DOHH2 (cell line): ENCODE measurements at regions not wholly inside any gene's neighbourhood (a gene's known extent, or its start where the extent isn't known, plus 50 kb on each side); places are given as distances from the start of the nearest gene placed in this dataset.

Source experiments
- H3F3A ChIP-seq: fragments of 200-600 bp; sonication (generic), shearing (Covaris generic); 2 replicates; pipeline ENCODE4 v1.6.0; 2016; ENCODE audit warnings: antibody characterized with exemption, mild to moderate bottlenecking; ENCODE audit not compliant: control insufficient read depth, insufficient read depth
- H3K27ac ChIP-seq: fragments of 200-600 bp; sonication (generic); 2 replicates; pipeline ENCODE4 v1.5.1; 2014; ENCODE audit warnings: low read depth, mild to moderate bottlenecking, low read length, moderate library complexity
- H3K27me3 ChIP-seq: fragments of 200-600 bp; sonication (generic); 2 replicates; pipeline ENCODE4 v1.6.1; 2014; ENCODE audit warnings: mild to moderate bottlenecking, low read length, mixed read lengths; ENCODE audit not compliant: control insufficient read depth
- H3K36me3 ChIP-seq: fragments of 200-600 bp; sonication (generic); 2 replicates; pipeline ENCODE4 v1.6.1; 2014; ENCODE audit warnings: mild to moderate bottlenecking, low read length, moderate library complexity, mixed read lengths; ENCODE audit not compliant: control insufficient read depth
- H3K4me1 ChIP-seq: fragments of 200-600 bp; sonication (generic); 2 replicates; pipeline ENCODE4 v1.6.1; 2014; ENCODE audit warnings: mild to moderate bottlenecking, low read length, mixed read lengths; ENCODE audit not compliant: control insufficient read depth
- H3K4me2 ChIP-seq: fragments of 200-600 bp; sonication (generic); 2 replicates; pipeline ENCODE4 v1.6.0; 2014; ENCODE audit warnings: mild to moderate bottlenecking, low read length, moderate library complexity
- H3K4me3 ChIP-seq: fragments of 200-600 bp; sonication (generic); 2 replicates; pipeline ENCODE4 v1.5.1; 2014; ENCODE audit warnings: mild to moderate bottlenecking, low read length, mixed read lengths
- H3K79me2 ChIP-seq: fragments of 200-600 bp; sonication (generic); 2 replicates; pipeline ENCODE4 v1.6.1; 2014; ENCODE audit warnings: mild to moderate bottlenecking, low read length, mixed read lengths; ENCODE audit not compliant: control insufficient read depth
- H3K9me2 ChIP-seq: fragments of 200-600 bp; sonication (generic); replicated peaks from 2 replicates; pipeline ENCODE4 v1.6.1; 2014; ENCODE audit warnings: mild to moderate bottlenecking, low read length, mixed read lengths; ENCODE audit not compliant: control insufficient read depth
- H3K9me3 ChIP-seq: fragments of 200-600 bp; sonication (generic); 2 replicates; pipeline ENCODE4 v1.6.1; 2014; ENCODE audit warnings: antibody characterized with exemption, low read length, mixed read lengths; ENCODE audit not compliant: control insufficient read depth, insufficient read depth
- H4K20me1 ChIP-seq: fragments of 200-600 bp; sonication (generic); 2 replicates; pipeline ENCODE4 v1.6.0; 2014; ENCODE audit warnings: low read depth, mild to moderate bottlenecking, antibody characterized with exemption, low read length, moderate library complexity; ENCODE audit not compliant: control insufficient read depth, insufficient read depth
- EZH2phosphoT487 ChIP-seq: fragments of 200-600 bp; sonication (generic); IDR thresholded peaks from 2 replicates; pipeline ENCODE4 v1.6.1; 2017; ENCODE audit warnings: borderline replicate concordance, mild to moderate bottlenecking, antibody characterized with exemption, low read length, moderate library complexity, mixed read lengths
- TF ChIP-seq, protein P1 (sequence below): fragments of 200-600 bp; sonication (generic); IDR thresholded peaks from one replicate; pipeline ENCODE4 v1.5.1; 2014; ENCODE audit warnings: antibody characterized with exemption, mild to moderate bottlenecking, low read depth, low read length; ENCODE audit not compliant: poor library complexity, severe bottlenecking

DNA sequence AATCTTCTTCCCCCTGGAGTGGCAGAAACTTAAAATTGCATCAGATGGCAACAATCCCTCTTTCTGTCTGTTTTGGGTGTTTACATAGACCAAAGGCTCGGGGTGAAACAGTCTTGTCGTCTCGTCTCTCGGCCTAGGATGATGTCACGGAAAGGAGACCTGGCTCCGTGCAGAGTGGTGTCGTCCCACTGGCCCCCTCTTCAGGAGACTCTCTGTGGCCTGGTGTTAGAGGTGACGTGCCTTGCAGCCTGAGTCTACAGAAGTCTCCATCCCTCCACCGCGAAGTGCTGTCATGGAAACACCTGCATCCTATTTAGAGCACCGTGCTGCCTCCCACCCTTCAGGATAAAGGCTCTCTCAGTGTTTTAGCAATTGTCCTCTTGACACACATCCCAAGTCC lies 409.7 kb downstream of the IRX1 start:
- H3K9me2 ChIP-seq, result no peaks in the 10 kb centered on the region
- no peak overlapping the region for H3K4me3 ChIP-seq
- no peak overlapping the region for H3K27ac ChIP-seq
- H4K20me1 ChIP-seq, result no peaks in the 10 kb centered on the region
- no peaks in the 10 kb centered on the region for H3K36me3 ChIP-seq
- H3K27me3 ChIP-seq, result no peaks in the 10 kb centered on the region
- H3K4me1 ChIP-seq, result no peaks in the 10 kb centered on the region
- TF ChIP-seq EZH2phosphoT487, result no peak
- TF ChIP-seq, protein P1, sequence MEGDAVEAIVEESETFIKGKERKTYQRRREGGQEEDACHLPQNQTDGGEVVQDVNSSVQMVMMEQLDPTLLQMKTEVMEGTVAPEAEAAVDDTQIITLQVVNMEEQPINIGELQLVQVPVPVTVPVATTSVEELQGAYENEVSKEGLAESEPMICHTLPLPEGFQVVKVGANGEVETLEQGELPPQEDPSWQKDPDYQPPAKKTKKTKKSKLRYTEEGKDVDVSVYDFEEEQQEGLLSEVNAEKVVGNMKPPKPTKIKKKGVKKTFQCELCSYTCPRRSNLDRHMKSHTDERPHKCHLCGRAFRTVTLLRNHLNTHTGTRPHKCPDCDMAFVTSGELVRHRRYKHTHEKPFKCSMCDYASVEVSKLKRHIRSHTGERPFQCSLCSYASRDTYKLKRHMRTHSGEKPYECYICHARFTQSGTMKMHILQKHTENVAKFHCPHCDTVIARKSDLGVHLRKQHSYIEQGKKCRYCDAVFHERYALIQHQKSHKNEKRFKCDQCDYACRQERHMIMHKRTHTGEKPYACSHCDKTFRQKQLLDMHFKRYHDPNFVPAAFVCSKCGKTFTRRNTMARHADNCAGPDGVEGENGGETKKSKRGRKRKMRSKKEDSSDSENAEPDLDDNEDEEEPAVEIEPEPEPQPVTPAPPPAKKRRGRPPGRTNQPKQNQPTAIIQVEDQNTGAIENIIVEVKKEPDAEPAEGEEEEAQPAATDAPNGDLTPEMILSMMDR, result no peak
- peaks cover 17% of the 10 kb centered on the region for H3K9me3 ChIP-seq
- H3K79me2 ChIP-seq, result no peaks in the 10 kb centered on the region
- no peak overlapping the region for H3K4me2 ChIP-seq
- no peaks in the 10 kb centered on the region for H3F3A ChIP-seq

DNA sequence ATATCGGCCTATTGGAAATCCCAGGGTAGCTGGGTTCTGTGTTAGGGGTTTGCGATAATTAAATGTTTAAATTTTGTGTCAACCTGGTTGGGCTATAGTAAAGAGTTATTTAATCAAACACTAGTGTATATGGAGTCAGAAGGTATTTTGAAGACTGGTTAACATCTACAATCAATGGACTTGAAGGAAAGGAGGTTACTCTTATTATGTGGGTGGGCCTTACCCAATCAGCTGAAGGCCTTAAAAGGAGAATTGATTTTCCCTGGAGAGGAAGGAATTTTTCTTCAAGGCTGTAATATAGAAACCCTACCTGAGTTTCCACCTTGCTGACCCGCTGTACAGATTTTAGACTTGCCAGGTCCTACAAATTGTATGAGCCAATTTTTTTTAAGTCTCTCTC lies 411.4 kb downstream of the IRX1 start:
- Histone ChIP-seq H3K4me3 (no peak overlapping the region), H3K27ac (no peak overlapping the region), H3F3A (no peaks in the 10 kb centered on the region), H3K79me2 (no peaks in the 10 kb centered on the region), H4K20me1 (no peaks in the 10 kb centered on the region), H3K9me2 (no peaks in the 10 kb centered on the region), H3K36me3 (no peaks in the 10 kb centered on the region), H3K9me3 (peaks cover 12% of the 10 kb centered on the region), H3K27me3 (no peaks in the 10 kb centered on the region), H3K4me1 (no peaks in the 10 kb centered on the region), H3K4me2 (no peak overlapping the region)
- TF ChIP-seq, protein P1, result no peak
- TF ChIP-seq EZH2phosphoT487, result no peak

DNA sequence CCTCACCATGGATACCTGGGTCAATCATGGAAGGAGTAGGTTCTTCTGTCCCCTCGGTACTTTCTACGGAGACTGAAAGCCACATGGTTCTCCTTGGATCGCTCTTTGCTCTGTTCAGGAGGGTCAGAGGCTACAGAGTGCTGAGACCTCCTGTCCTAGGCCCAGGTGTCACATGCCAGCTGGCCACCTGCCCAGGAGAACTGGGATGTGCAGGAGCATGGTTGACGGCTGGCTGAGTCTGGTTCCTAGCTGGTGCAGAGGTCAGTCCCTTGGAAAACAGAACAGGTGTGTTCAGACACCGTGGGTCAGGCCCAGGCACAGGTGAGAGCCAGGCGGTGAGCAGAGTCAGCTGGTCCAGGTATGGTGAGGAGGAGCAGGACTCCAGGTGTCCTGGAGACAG lies 416.3 kb downstream of the IRX1 start:
- Histone ChIP-seq H3K79me2 (no peaks in the 10 kb centered on the region), H4K20me1 (no peaks in the 10 kb centered on the region), H3K9me3 (peaks cover 2% of the 10 kb centered on the region; the same call in 1 of the 2 replicates), H3K4me3 (no peak overlapping the region), H3K27ac (no peak overlapping the region), H3K36me3 (no peaks in the 10 kb centered on the region), H3K9me2 (no peaks in the 10 kb centered on the region), H3F3A (no peaks in the 10 kb centered on the region), H3K4me1 (no peaks in the 10 kb centered on the region), H3K4me2 (no peak overlapping the region), H3K27me3 (no peaks in the 10 kb centered on the region)
- TF ChIP-seq, protein P1, result no peak
- TF ChIP-seq EZH2phosphoT487, result no peak
